A549 (cell line): ENCODE measurements at regions not wholly inside any gene's neighbourhood (a gene's known extent, or its start where the extent isn't known, plus 50 kb on each side); places are given as distances from the start of the nearest gene placed in this dataset.

Source experiments
- ATOH8 ChIP-seq: fragments of 250-450 bp; sonication (Bioruptor Pico); IDR thresholded peaks from 2 replicates; pipeline ENCODE4 v1.5.0; 2020; ENCODE audit warnings: low read depth, mild to moderate bottlenecking, moderate library complexity
- BHLHE40 ChIP-seq: IDR thresholded peaks from 2 replicates; pipeline ENCODE4 v1.6.1; 2012; ENCODE audit warnings: low read depth, low read length, inconsistent platforms
- CBX2 ChIP-seq: fragments of 200-600 bp; sonication (generic); IDR thresholded peaks from 2 replicates; pipeline ENCODE4 v1.6.1; 2016; ENCODE audit warnings: low read depth, mild to moderate bottlenecking, borderline replicate concordance
- CBX8 ChIP-seq: fragments of 200-600 bp; sonication (generic); IDR thresholded peaks from 2 replicates; pipeline ENCODE4 v1.6.1; 2016
- CEBPB ChIP-seq, 2 experiments: fragments of >200 bp in 1 of 2; sonication (Bioruptor Twin) in 1 of 2; formaldehyde crosslinking in 1 of 2; IDR thresholded peaks; 2 replicates each; pipeline ENCODE4 v1.6.1; 2012 to 2016
- CHD4 ChIP-seq: fragments of 200-600 bp; sonication (generic); IDR thresholded peaks from 2 replicates; pipeline ENCODE4 v1.6.1; 2016; ENCODE audit warnings: antibody characterized with exemption, mild to moderate bottlenecking, borderline replicate concordance
- CTCF ChIP-seq: fragments of >200 bp; sonication (Bioruptor Twin); formaldehyde crosslinking; IDR thresholded peaks from 3 replicates; pipeline ENCODE4 v1.5.1; 2016
- EP300 ChIP-seq, 2 experiments: fragments of >200 bp; sonication (Bioruptor Twin); formaldehyde crosslinking; IDR thresholded peaks; 2 replicates in 1 of 2; 3 replicates in 1 of 2; pipeline ENCODE4 v1.6.1; 2016 to 2017
- ESRRA ChIP-seq: fragments of 150-350 bp; IDR thresholded peaks from 2 replicates; pipeline ENCODE4 v1.6.1; 2014; ENCODE audit warnings: mild to moderate bottlenecking, low read length, borderline replicate concordance
- FOSB ChIP-seq: fragments of 250-450 bp; sonication (Bioruptor Pico); IDR thresholded peaks from 2 replicates; pipeline ENCODE4 v1.5.0; 2020; ENCODE audit warnings: mild to moderate bottlenecking, moderate library complexity
- FOSL2 ChIP-seq, 2 experiments: fragments of 450-650 bp in 1 of 2; fragments of >200 bp in 1 of 2; sonication (Bioruptor Twin) in 1 of 2; formaldehyde crosslinking; IDR thresholded peaks; 2 replicates each; pipeline versions ENCODE4 v1.5.0 to v1.6.1; 2016 to 2020; ENCODE audit warnings: mild to moderate bottlenecking in 1 of 2, moderate library complexity in 1 of 2
- FOXS1 ChIP-seq: fragments of 250-450 bp; sonication (Bioruptor Pico); IDR thresholded peaks from 2 replicates; pipeline ENCODE4 v1.5.0; 2020; ENCODE audit warnings: mild to moderate bottlenecking, moderate library complexity
- GATA3 ChIP-seq: IDR thresholded peaks from 2 replicates; pipeline ENCODE4 v1.6.1; 2012; ENCODE audit warnings: borderline replicate concordance
- HDAC2 ChIP-seq: fragments of 200-600 bp; sonication (generic); IDR thresholded peaks from 2 replicates; pipeline ENCODE4 v1.6.1; 2016
- HES2 ChIP-seq: fragments of >200 bp; sonication (Bioruptor Twin); formaldehyde crosslinking; IDR thresholded peaks from 2 replicates; pipeline ENCODE4 v1.6.1; 2016
- HOXB13 ChIP-seq: fragments of 250-450 bp; sonication (Bioruptor Pico); IDR thresholded peaks from 2 replicates; pipeline ENCODE4 v1.5.0; 2020; ENCODE audit warnings: low read depth, mild to moderate bottlenecking, moderate library complexity
- HOXB5 ChIP-seq: fragments of 250-450 bp; sonication (Bioruptor Pico); IDR thresholded peaks from 2 replicates; pipeline ENCODE4 v1.5.0; 2020; ENCODE audit warnings: mild to moderate bottlenecking, moderate library complexity
- JUN ChIP-seq, 2 experiments: fragments of >200 bp; sonication (Bioruptor Twin); formaldehyde crosslinking; IDR thresholded peaks; 2 replicates in 1 of 2; 3 replicates in 1 of 2; pipeline ENCODE4 v1.6.1; 2016 to 2017
- JUNB ChIP-seq: fragments of >200 bp; sonication (Bioruptor Twin); formaldehyde crosslinking; IDR thresholded peaks from 2 replicates; pipeline ENCODE4 v1.6.1; 2016
- KDM1A ChIP-seq: fragments of 200-600 bp; sonication (generic); IDR thresholded peaks from 2 replicates; pipeline ENCODE4 v1.6.1; 2016; ENCODE audit warnings: low read depth, mild to moderate bottlenecking
- KDM5A ChIP-seq: fragments of 200-600 bp; sonication (generic); IDR thresholded peaks from 2 replicates; pipeline ENCODE4 v1.6.1; 2016; ENCODE audit warnings: antibody characterized with exemption, mild to moderate bottlenecking
- MAX ChIP-seq: IDR thresholded peaks from 2 replicates; pipeline ENCODE4 v1.6.1; 2012
- MAZ ChIP-seq: fragments of 150-350 bp; IDR thresholded peaks from 2 replicates; pipeline ENCODE4 v1.6.1; 2014; ENCODE audit warnings: antibody characterized with exemption, low read depth, low read length, borderline replicate concordance
- NFE2L2 ChIP-seq: fragments of 150-350 bp; conservative IDR thresholded peaks from 2 replicates; pipeline ENCODE4 v1.6.1; 2014; ENCODE audit warnings: low read length
- NPAS2 ChIP-seq: fragments of 250-450 bp; sonication (Bioruptor Pico); IDR thresholded peaks from 2 replicates; pipeline ENCODE4 v1.8.0; 2022; ENCODE audit warnings: mild to moderate bottlenecking, moderate library complexity, borderline replicate concordance
- PBX3 ChIP-seq: IDR thresholded peaks from 2 replicates; pipeline ENCODE4 v1.6.1; 2012
- PHF8 ChIP-seq: fragments of 200-600 bp; sonication (generic); IDR thresholded peaks from 2 replicates; pipeline ENCODE4 v1.6.1; 2016; ENCODE audit warnings: low read depth, mild to moderate bottlenecking, antibody characterized with exemption, moderate library complexity, borderline replicate concordance
- POLR2A ChIP-seq: IDR thresholded peaks from 2 replicates; pipeline ENCODE4 v1.6.1; 2012; ENCODE audit warnings: mild to moderate bottlenecking, low read length
- POLR2AphosphoS2 ChIP-seq: conservative IDR thresholded peaks from 2 replicates; pipeline ENCODE4 v1.6.1; 2012; ENCODE audit warnings: low read length, improper control_type of control experiment, inconsistent platforms
- RAD21 ChIP-seq, 2 experiments: fragments of >200 bp in 1 of 2; sonication (Bioruptor Twin) in 1 of 2; formaldehyde crosslinking in 1 of 2; IDR thresholded peaks in 1 of 2; conservative IDR thresholded peaks in 1 of 2; 2 replicates in 1 of 2; 3 replicates in 1 of 2; pipeline ENCODE4 v1.6.1; 2012 to 2018; ENCODE audit warnings: inconsistent platforms in 1 of 2
- RARB ChIP-seq: fragments of 250-450 bp; sonication (Bioruptor Pico); IDR thresholded peaks from 2 replicates; pipeline ENCODE4 v1.8.0; 2021; ENCODE audit warnings: mild to moderate bottlenecking, moderate library complexity
- RCOR1 ChIP-seq: fragments of 150-350 bp; IDR thresholded peaks from 2 replicates; pipeline ENCODE4 v1.6.1; 2014; ENCODE audit warnings: antibody characterized with exemption, low read length, low read depth
- REST ChIP-seq: fragments of 200-600 bp; sonication (generic); IDR thresholded peaks from 2 replicates; pipeline ENCODE4 v1.6.1; 2016; ENCODE audit warnings: antibody characterized with exemption, mild to moderate bottlenecking, moderate library complexity
- RFX5 ChIP-seq: fragments of 450-650 bp; IDR thresholded peaks from 2 replicates; pipeline ENCODE4 v1.7.1; 2014; ENCODE audit warnings: antibody characterized with exemption, mild to moderate bottlenecking, moderate library complexity
- TFCP2L1 ChIP-seq: fragments of 250-450 bp; sonication (Bioruptor Pico); IDR thresholded peaks from 2 replicates; pipeline ENCODE4 v1.5.0; 2021; ENCODE audit warnings: mild to moderate bottlenecking
- TP53 ChIP-seq: fragments of 250-450 bp; sonication (Bioruptor Pico); IDR thresholded peaks from 2 replicates; pipeline ENCODE4 v1.5.0; 2021; ENCODE audit warnings: mild to moderate bottlenecking, moderate library complexity
- ZFP36 ChIP-seq: fragments of 450-650 bp; IDR thresholded peaks from 2 replicates; pipeline ENCODE4 v1.6.1; 2014; ENCODE audit warnings: borderline replicate concordance; ENCODE audit not compliant: partially characterized antibody
- ZNF302 ChIP-seq: fragments of 250-450 bp; sonication (Bioruptor Pico); IDR thresholded peaks from 2 replicates; pipeline ENCODE4 v1.9.0; 2021; ENCODE audit warnings: inconsistent platforms, mild to moderate bottlenecking, moderate library complexity

- TF ChIP-seq ATOH8 (no peak), ESRRA (no peak), KDM1A (peak; percentile 89; the same call in 1 of the 2 replicates), CEBPB (IDR thresholded peaks at IDR 0.05) (no peak), MAZ (no peak), TFCP2L1 (no peak), RAD21 (conservative IDR thresholded peaks at IDR 0.05 in 1 of 2, IDR thresholded peaks at IDR 0.05 in 1 of 2) (peak; percentile 53), HES2 (no peak), CBX2 (no peak), GATA3 (no peak), KDM5A (no peak), HDAC2 (0 out of 2 replicates have a peak, but pooled peaks have one; percentile 50), POLR2A (no peak), JUNB (no peak), ZFP36 (no peak), BHLHE40 (no peak), ZNF302 (CRISPR knock-in tag) (no peak), RFX5 (no peak), PHF8 (no peak), CTCF (peak; percentile 67), MAX (0 out of 2 replicates have a peak, but pooled peaks have one; percentile 23), CHD4 (0 out of 2 replicates have a peak, but pooled peaks have one; percentile 64), JUN (IDR thresholded peaks at IDR 0.05) (no peak), PBX3 (no peak), EP300 (IDR thresholded peaks at IDR 0.05) (no peak), RCOR1 (no peak), RARB (CRISPR knock-in tag) (no peak), FOXS1 (CRISPR knock-in tag) (no peak), POLR2AphosphoS2 (no peak), HOXB13 (CRISPR knock-in tag) (no peak), NFE2L2 (no peak), NPAS2 (CRISPR knock-in tag) (no peak), CBX8 (no peak), FOSB (no peak), FOSL2 (IDR thresholded peaks at IDR 0.05) (no peak), FOSL2 (CRISPR knock-in tag; IDR thresholded peaks at IDR 0.05) (no peak), TP53 (CRISPR knock-in tag) (no peak), HOXB5 (no peak), REST (no peak)
Observed at GRCh38 chr16:85428168-85428898, 184.8 kb upstream of the GSE1 start (continued).
